C4-2B (cell line): ENCODE measurements at regions not wholly inside any gene's neighbourhood (a gene's known extent, or its start where the extent isn't known, plus 50 kb on each side); places are given as distances from the start of the nearest gene placed in this dataset.

ENCODE experiments used
- CTCF ChIP-seq: fragments of 450-650 bp; conservative IDR thresholded peaks from 2 replicates; pipeline ENCODE4 v1.5.1; 2017; ENCODE audit warnings: mild to moderate bottlenecking
- ZFX ChIP-seq: fragments of 450-650 bp; IDR thresholded peaks from 2 replicates; pipeline ENCODE4 v1.6.1; 2017

GRCh38 chr11:96869207-96869606 lies 479.4 kb downstream of the JRKL start:
- TF ChIP-seq CTCF (no peak), ZFX (no peak)
